ENCODE measurements at regions not wholly inside any gene's neighbourhood (a gene's known extent, or its start where the extent isn't known, plus 50 kb on each side); places are given as distances from the start of the nearest gene placed in this dataset.

GRCh38 chr2:156739301-156739700 is 303.1 kb downstream of the GPD2 start:
- TF ChIP-seq CTCF (IDR thresholded peaks at IDR 0.05; ENCODE audit: low read depth, low read length, poor library complexity, severe bottlenecking) (no peak), EZH2phosphoT487 (IDR thresholded peaks at IDR 0.05; ENCODE audit: borderline replicate concordance, low read length) (no peak)

All from DOHH2 (cell line).